Neural crest cell (in vitro differentiated cells): ENCODE measurements at regions not wholly inside any gene's neighbourhood (a gene's known extent, or its start where the extent isn't known, plus 50 kb on each side); places are given as distances from the start of the nearest gene placed in this dataset.

Experiments
- DNase-seq: peaks from one replicate; pipeline ENCODE4 v3.0.0; 2021; ENCODE audit warnings: low read depth, mixed read lengths, low spot score
- H3K27ac Mint-ChIP-seq: one replicate; pipeline ENCODE4 v1.8.0; 2021; ENCODE audit warnings: mild to moderate bottlenecking, mixed read lengths; ENCODE audit not compliant: unreplicated experiment
- H3K27me3 Mint-ChIP-seq: 2 replicates; pipeline ENCODE4 v1.8.0; 2021; ENCODE audit warnings: low read depth, mild to moderate bottlenecking, mixed read lengths
- H3K36me3 Mint-ChIP-seq: 2 replicates; pipeline ENCODE4 v1.8.0; 2021; ENCODE audit warnings: low read depth, mild to moderate bottlenecking, mixed read lengths
- H3K4me1 Mint-ChIP-seq: 2 replicates; pipeline ENCODE4 v1.8.0; 2021; ENCODE audit warnings: mixed read lengths
- H3K4me3 Mint-ChIP-seq: one replicate; pipeline ENCODE4 v1.8.0; 2021; ENCODE audit warnings: mild to moderate bottlenecking, mixed read lengths
- H3K9me3 Mint-ChIP-seq: 2 replicates; pipeline ENCODE4 v1.8.0; 2021; ENCODE audit warnings: mixed read lengths
- TF ChIP-seq, protein P1 (sequence below): fragments of 200-600 bp; sonication (generic); conservative IDR thresholded peaks from 2 replicates; pipeline ENCODE4 v1.5.0; 2021; ENCODE audit warnings: antibody characterized with exemption, mild to moderate bottlenecking

DNA sequence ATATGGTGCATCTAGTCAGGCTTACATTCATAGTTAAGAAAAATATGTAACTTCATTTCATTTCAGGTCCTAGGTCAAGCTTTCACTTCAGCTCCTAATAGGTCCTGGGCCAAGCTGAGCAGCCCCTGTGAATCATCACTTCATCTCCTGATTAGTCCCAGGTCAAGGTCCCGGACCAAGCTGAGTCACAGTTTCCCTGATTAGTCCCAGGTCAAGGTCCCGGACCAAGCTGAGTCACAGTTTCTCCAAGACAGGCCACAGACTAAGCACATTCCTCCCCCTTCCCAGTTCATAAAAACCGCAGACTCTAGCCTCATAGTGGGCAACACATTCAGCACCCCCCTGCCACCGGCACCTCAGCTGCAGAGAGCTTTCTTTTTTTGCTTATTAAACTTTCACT lies 1331.8 kb downstream of the PCDH19 start:
- peaks cover 4% of the 10 kb centered on the region for H3K36me3 Mint-ChIP-seq
- H3K9me3 Mint-ChIP-seq, result peaks cover 14% of the 10 kb centered on the region
- peak overlapping the region; percentile 78 for H3K27ac Mint-ChIP-seq
- no peak overlapping the region for H3K4me3 Mint-ChIP-seq
- TF ChIP-seq, protein P1, sequence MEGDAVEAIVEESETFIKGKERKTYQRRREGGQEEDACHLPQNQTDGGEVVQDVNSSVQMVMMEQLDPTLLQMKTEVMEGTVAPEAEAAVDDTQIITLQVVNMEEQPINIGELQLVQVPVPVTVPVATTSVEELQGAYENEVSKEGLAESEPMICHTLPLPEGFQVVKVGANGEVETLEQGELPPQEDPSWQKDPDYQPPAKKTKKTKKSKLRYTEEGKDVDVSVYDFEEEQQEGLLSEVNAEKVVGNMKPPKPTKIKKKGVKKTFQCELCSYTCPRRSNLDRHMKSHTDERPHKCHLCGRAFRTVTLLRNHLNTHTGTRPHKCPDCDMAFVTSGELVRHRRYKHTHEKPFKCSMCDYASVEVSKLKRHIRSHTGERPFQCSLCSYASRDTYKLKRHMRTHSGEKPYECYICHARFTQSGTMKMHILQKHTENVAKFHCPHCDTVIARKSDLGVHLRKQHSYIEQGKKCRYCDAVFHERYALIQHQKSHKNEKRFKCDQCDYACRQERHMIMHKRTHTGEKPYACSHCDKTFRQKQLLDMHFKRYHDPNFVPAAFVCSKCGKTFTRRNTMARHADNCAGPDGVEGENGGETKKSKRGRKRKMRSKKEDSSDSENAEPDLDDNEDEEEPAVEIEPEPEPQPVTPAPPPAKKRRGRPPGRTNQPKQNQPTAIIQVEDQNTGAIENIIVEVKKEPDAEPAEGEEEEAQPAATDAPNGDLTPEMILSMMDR, result no peak
- no peaks in the 10 kb centered on the region for H3K4me1 Mint-ChIP-seq
- no peak for DNase-seq
- no peaks in the 10 kb centered on the region for H3K27me3 Mint-ChIP-seq

DNA sequence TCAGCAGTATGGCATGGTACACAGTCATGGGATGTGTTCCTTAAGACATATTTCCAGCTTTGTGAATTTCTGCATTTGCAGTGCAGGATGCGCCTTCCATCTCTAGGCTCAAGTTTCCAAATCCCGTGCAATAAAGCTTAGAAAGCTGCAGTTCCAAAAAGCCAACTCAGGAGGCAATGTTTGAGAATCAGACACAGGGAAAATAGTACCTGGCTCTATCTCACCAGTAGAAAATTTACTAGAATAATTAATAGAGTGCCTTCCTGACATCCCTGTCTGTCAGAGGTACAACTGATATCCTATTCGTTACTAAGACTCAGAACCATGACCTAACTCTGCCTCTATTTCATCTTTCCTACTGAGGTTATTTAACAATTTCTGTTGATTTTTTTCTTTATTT lies 1333.0 kb downstream of the PCDH19 start:
- no peaks in the 10 kb centered on the region for H3K27me3 Mint-ChIP-seq
- peaks cover 16% of the 10 kb centered on the region for H3K9me3 Mint-ChIP-seq
- no peak overlapping the region for H3K4me3 Mint-ChIP-seq
- no peak for DNase-seq
- H3K27ac Mint-ChIP-seq, result no peak overlapping the region
- peaks cover 9% of the 10 kb centered on the region for H3K36me3 Mint-ChIP-seq
- TF ChIP-seq, protein P1, result no peak
- peaks cover 8% of the 10 kb centered on the region for H3K4me1 Mint-ChIP-seq

DNA sequence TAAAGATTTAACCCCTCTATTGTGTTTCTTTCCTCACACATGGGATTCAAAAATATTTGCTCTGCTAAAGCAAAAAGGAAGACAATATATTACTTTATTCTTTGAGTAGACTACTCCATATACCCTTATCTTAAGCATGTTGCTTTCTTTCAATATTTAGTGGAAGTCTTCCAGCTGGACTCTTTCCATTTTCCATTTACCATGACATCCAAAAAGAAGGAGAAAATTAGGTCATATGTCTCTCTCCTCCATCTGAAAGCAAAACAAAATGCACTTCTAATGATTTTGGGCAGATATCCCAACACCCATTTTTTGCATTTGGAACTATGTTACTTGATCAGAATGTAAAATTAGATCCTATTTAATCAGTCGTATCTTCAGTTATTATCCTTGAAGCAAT lies 1336.5 kb downstream of the PCDH19 start:
- peaks cover 16% of the 10 kb centered on the region for H3K9me3 Mint-ChIP-seq
- TF ChIP-seq, protein P1, result no peak
- peaks cover 8% of the 10 kb centered on the region for H3K36me3 Mint-ChIP-seq
- DNase-seq, result no peak
- H3K4me1 Mint-ChIP-seq, result peaks cover 13% of the 10 kb centered on the region
- H3K4me3 Mint-ChIP-seq, result no peak overlapping the region
- H3K27ac Mint-ChIP-seq, result no peak overlapping the region
- no peaks in the 10 kb centered on the region for H3K27me3 Mint-ChIP-seq

GRCh38 chrX:99051639-99052038 lies 1358.4 kb downstream of the PCDH19 start:
- H3K27me3 Mint-ChIP-seq, result no peaks in the 10 kb centered on the region
- no peak overlapping the region for H3K4me3 Mint-ChIP-seq
- H3K36me3 Mint-ChIP-seq, result peaks cover 34% of the 10 kb centered on the region
- peaks cover 21% of the 10 kb centered on the region for H3K9me3 Mint-ChIP-seq
- no peaks in the 10 kb centered on the region for H3K4me1 Mint-ChIP-seq
- TF ChIP-seq, protein P1, result no peak
- H3K27ac Mint-ChIP-seq, result no peak overlapping the region
- no peak for DNase-seq

GRCh38 chrX:99033226-99033901 lies 1376.7 kb downstream of the PCDH19 start:
- Mint-ChIP-seq H3K27me3 (no peaks in the 10 kb centered on the region), H3K36me3 (no peaks in the 10 kb centered on the region), H3K4me3 (no peak overlapping the region), H3K27ac (no peak overlapping the region), H3K4me1 (no peaks in the 10 kb centered on the region), H3K9me3 (no peaks in the 10 kb centered on the region)
- TF ChIP-seq, protein P1, result no peak
- DNase-seq, result no peak
